Omental fat pad (tissue), 3 donors: ENCODE measurements at regions not wholly inside any gene's neighbourhood (a gene's known extent, or its start where the extent isn't known, plus 50 kb on each side); places are given as distances from the start of the nearest gene placed in this dataset. TPM values are rescaled to one million over a fixed set of nuclear protein-coding genes. Genes with fewer than 3 reads are reported as not detected.

Experiments
- ATAC-seq: fragments of 150-250 bp; one replicate; pipeline ENCODE4 v1.9.1; 2016; ENCODE audit warnings: mild to moderate bottlenecking, moderate library complexity; ENCODE audit not compliant: low FRiP score
- DNase-seq: peaks from one replicate; pipeline ENCODE4 v3.0.0-alpha.2; 2019; ENCODE audit warnings: low spot score
- small RNA-seq: library from RNA; depleted of rRNA; stranded (forward); fragments of <200 nt; gene quantifications from one replicate; pipeline ENCODE3, GENCODE V24; 2016
- TF ChIP-seq, protein P1 (sequence below), 3 donors: fragments of 450-650 bp; IDR thresholded peaks; one replicate each; pipeline ENCODE4 v1.5.1; 2016 to 2017; ENCODE audit warnings: antibody characterized with exemption in 3 of 3, mild to moderate bottlenecking in 3 of 3, moderate library complexity in 2 of 3

DNA sequence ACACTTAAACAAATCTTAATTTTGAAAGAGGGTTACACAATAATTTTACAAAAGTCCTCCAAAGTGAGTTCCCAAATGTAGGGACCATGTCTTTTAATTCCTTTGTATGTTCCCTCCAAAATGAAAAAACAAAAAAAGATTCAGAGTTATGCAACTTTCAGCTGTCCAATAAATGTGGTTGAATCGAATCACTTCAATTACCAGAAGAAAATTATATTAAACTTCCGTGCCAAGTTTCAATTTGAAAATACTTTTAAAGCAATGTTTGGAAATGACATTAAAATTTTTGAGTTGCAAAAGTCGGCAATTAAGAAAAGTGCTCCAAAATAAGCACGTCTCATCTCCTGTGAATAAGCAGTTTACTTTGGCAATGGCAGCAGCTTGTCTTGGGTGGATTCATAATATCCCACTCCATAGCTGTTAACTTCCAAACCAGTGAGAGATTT, 60.3 kb upstream of the C1GALT1 start:
- DNase-seq = no peak
- peak; percentile 80 for ATAC-seq
- TF ChIP-seq, protein P1, sequence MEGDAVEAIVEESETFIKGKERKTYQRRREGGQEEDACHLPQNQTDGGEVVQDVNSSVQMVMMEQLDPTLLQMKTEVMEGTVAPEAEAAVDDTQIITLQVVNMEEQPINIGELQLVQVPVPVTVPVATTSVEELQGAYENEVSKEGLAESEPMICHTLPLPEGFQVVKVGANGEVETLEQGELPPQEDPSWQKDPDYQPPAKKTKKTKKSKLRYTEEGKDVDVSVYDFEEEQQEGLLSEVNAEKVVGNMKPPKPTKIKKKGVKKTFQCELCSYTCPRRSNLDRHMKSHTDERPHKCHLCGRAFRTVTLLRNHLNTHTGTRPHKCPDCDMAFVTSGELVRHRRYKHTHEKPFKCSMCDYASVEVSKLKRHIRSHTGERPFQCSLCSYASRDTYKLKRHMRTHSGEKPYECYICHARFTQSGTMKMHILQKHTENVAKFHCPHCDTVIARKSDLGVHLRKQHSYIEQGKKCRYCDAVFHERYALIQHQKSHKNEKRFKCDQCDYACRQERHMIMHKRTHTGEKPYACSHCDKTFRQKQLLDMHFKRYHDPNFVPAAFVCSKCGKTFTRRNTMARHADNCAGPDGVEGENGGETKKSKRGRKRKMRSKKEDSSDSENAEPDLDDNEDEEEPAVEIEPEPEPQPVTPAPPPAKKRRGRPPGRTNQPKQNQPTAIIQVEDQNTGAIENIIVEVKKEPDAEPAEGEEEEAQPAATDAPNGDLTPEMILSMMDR (IDR thresholded peaks at IDR 0.05) = no peak

- DNase-seq = no peak
- TF ChIP-seq, protein P1 (IDR thresholded peaks at IDR 0.05) = no peak
- peak; percentile 94 for ATAC-seq
Observed at GRCh38 chr7:7122701-7123281, 59.6 kb upstream of the C1GALT1 start.

GRCh38 chr7:7125963-7126362, 56.4 kb upstream of the C1GALT1 start:
- no peak for ATAC-seq
- DNase-seq = no peak

GRCh38 chr7:7127773-7128172, 54.6 kb upstream of the C1GALT1 start:
- DNase-seq (no peak), ATAC-seq (no peak)
- TF ChIP-seq, protein P1 (IDR thresholded peaks at IDR 0.05) = no peak

More at GRCh38 chr7:7125963-7126362, 56.4 kb upstream of the C1GALT1 start:
- TF ChIP-seq, protein P1 (IDR thresholded peaks at IDR 0.05) = no peak

DNA sequence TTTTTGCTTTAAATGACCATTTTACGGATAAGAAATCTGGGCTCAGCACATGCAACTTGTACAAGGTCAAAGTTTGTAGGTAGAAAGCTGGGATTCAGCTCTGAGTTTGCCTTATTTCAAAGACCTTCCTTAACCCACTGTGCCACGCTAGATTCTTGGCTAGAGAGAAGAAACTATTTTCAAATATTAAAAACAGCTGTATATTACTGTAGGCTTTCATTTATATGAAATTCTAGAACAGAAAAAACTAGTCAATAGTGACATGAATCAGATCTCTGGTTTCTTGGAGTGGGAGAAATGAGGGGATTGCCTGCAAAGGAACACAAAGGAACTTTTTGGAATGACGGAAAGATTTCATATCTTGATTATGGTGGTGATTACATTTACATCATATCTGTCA, 53.0 kb upstream of the C1GALT1 start:
- ATAC-seq (no peak), DNase-seq (no peak)
- TF ChIP-seq, protein P1 (IDR thresholded peaks at IDR 0.05) = no peak

DNA sequence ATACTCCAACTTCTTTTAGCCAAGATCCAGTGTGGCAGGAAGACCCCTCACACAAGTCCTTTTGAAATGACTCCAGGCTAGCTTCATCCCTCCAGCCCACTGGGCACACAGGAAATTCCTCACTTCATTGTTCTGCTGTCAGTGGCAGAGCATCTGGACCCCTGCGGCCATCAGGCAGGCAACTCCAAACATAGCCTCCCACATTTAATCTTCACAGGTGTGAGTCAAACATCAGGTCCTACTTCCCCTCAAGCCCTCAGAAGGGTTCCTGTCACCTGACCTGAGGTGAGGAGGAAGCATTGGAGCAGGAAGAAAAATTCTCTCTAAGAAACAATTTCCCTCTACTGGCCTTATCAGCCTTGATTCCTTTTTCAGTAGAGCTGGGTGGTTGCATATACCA, 51.1 kb upstream of the C1GALT1 start:
- TF ChIP-seq, protein P1 (IDR thresholded peaks at IDR 0.05) = no peak
- DNase-seq (no peak), ATAC-seq (no peak)

Small RNA genes lying in the stretch of these regions (small RNA-seq; reads per million reads assigned to genes)
- not detected for gene AC079804.2
- not detected for gene MIR3683
- not detected for gene RF00019
